Prostate gland (tissue), 2 donors: ENCODE measurements at regions not wholly inside any gene's neighbourhood (a gene's known extent, or its start where the extent isn't known, plus 50 kb on each side); places are given as distances from the start of the nearest gene placed in this dataset.

Experiments used
- POLR2A ChIP-seq: fragments of 450-650 bp; IDR thresholded peaks from one replicate; pipeline ENCODE4 v1.6.1; 2016; ENCODE audit warnings: antibody characterized with exemption, mild to moderate bottlenecking
- POLR2AphosphoS5 ChIP-seq: sonication (generic); formaldehyde crosslinking; IDR thresholded peaks from one replicate; pipeline ENCODE4 v1.6.1; 2017; ENCODE audit warnings: antibody characterized with exemption
- TF ChIP-seq, protein P1 (sequence below), 4 experiments: fragments of 200-600 bp in 2 of 4; fragments of 450-650 bp in 2 of 4; sonication (generic) in 2 of 4; IDR thresholded peaks; 1 replicate in 3 of 4; 2 replicates in 1 of 4; pipeline ENCODE4 v1.5.1; 2016 to 2019; ENCODE audit warnings: antibody characterized with exemption in 4 of 4, mild to moderate bottlenecking in 2 of 4, moderate library complexity in 2 of 4

DNA sequence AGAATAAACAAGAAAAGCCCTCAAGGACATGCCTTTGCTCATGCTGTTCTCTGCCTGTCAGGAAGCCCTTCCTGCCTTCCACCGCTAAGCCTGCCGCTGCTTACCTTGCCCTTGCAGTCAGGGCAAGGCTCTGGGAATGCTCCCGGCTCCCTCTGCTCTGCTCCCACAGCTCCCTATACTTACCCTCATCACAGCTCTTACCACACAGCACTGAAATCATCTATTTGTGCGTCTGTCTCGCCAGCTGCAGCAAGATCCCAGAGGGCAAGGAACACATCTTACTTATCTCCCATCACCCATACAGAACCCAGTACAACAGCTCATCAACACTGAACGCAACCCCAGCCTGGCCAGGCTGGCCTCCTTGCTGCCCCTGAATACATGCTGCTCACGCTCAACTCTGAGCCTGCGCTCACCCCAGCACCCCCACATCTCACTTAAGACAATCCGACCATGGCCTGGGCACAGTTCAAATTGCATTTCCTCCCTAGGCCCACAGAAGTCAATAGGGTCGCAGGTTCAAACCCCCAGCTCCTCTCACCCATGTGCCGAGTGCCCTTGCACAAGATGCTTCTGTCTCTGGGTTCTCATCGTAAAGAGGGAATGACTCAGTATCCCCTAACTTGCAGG, 161.8 kb downstream of the IGLL1 start:
- TF ChIP-seq, protein P1, sequence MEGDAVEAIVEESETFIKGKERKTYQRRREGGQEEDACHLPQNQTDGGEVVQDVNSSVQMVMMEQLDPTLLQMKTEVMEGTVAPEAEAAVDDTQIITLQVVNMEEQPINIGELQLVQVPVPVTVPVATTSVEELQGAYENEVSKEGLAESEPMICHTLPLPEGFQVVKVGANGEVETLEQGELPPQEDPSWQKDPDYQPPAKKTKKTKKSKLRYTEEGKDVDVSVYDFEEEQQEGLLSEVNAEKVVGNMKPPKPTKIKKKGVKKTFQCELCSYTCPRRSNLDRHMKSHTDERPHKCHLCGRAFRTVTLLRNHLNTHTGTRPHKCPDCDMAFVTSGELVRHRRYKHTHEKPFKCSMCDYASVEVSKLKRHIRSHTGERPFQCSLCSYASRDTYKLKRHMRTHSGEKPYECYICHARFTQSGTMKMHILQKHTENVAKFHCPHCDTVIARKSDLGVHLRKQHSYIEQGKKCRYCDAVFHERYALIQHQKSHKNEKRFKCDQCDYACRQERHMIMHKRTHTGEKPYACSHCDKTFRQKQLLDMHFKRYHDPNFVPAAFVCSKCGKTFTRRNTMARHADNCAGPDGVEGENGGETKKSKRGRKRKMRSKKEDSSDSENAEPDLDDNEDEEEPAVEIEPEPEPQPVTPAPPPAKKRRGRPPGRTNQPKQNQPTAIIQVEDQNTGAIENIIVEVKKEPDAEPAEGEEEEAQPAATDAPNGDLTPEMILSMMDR (IDR thresholded peaks at IDR 0.05): no peak
- TF ChIP-seq POLR2A (no peak), POLR2AphosphoS5 (no peak)
